ENCODE measurements at regions not wholly inside any gene's neighbourhood (a gene's known extent, or its start where the extent isn't known, plus 50 kb on each side); places are given as distances from the start of the nearest gene placed in this dataset.

- H3K4me3 ChIP-seq (ENCODE audit: low read depth, low read length), result no peak overlapping the region
- peak; percentile 23 for DNase-seq (ENCODE audit: low read depth)
- TF ChIP-seq, protein P1, sequence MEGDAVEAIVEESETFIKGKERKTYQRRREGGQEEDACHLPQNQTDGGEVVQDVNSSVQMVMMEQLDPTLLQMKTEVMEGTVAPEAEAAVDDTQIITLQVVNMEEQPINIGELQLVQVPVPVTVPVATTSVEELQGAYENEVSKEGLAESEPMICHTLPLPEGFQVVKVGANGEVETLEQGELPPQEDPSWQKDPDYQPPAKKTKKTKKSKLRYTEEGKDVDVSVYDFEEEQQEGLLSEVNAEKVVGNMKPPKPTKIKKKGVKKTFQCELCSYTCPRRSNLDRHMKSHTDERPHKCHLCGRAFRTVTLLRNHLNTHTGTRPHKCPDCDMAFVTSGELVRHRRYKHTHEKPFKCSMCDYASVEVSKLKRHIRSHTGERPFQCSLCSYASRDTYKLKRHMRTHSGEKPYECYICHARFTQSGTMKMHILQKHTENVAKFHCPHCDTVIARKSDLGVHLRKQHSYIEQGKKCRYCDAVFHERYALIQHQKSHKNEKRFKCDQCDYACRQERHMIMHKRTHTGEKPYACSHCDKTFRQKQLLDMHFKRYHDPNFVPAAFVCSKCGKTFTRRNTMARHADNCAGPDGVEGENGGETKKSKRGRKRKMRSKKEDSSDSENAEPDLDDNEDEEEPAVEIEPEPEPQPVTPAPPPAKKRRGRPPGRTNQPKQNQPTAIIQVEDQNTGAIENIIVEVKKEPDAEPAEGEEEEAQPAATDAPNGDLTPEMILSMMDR (IDR thresholded peaks at IDR 0.05; ENCODE audit: low read depth, low read length), result no peak
- TF ChIP-seq POLR2A (IDR thresholded peaks at IDR 0.05; ENCODE audit: extremely low read depth, insufficient read length), result no peak
- TF ChIP-seq, protein P2, sequence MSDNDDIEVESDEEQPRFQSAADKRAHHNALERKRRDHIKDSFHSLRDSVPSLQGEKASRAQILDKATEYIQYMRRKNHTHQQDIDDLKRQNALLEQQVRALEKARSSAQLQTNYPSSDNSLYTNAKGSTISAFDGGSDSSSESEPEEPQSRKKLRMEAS (IDR thresholded peaks at IDR 0.05; ENCODE audit: low read depth, low read length), result no peak
- TF ChIP-seq MYC (IDR thresholded peaks at IDR 0.05; ENCODE audit: low read depth, low read length), result no peak
Measured at GRCh38 chr1:111565968-111566367, 53.6 kb upstream of the RAP1A start.

- H3K4me3 ChIP-seq (ENCODE audit: low read depth, low read length), result no peak overlapping the region
- TF ChIP-seq POLR2A (IDR thresholded peaks at IDR 0.05; ENCODE audit: extremely low read depth, insufficient read length) (no peak), MYC (IDR thresholded peaks at IDR 0.05; ENCODE audit: low read depth, low read length) (no peak)
- TF ChIP-seq, protein P1 (IDR thresholded peaks at IDR 0.05; ENCODE audit: low read depth, low read length), result no peak
- TF ChIP-seq, protein P2 (IDR thresholded peaks at IDR 0.05; ENCODE audit: low read depth, low read length), result no peak
Measured at GRCh38 chr1:111568160-111568647, 51.4 kb upstream of the RAP1A start.

More at GRCh38 chr1:111568160-111568647, 51.4 kb upstream of the RAP1A start:
- DNase-seq (ENCODE audit: low read depth), result no peak
